ENCODE measurements at regions not wholly inside any gene's neighbourhood (a gene's known extent, or its start where the extent isn't known, plus 50 kb on each side); places are given as distances from the start of the nearest gene placed in this dataset.
"Not testable (repeated sequence)": the region's sequence is repeated elsewhere in the genome, so short reads cannot be mapped to it uniquely, and the experiment has no call there.

DNA sequence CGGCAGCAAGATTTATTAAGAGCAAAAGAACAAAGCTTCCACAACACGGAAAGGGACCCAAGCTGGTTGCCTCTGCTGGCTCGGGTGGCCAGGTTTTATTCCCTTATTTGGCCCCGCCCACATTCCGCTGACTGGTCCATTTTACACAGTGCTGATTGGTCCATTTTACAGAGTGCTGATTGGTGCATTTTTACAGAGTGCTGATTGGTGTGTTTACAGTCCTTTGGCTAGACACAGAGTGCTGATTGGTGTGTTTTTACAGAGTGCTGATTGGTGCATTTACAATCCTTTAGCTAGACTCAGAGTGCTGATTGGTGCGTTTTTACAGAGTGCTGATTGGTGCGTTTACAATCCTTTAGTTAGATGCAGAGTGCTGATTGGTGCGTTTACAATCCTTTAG lies 358.4 kb upstream of the PDE3A start:
- H3K9me3 ChIP-seq (replicated peaks); H3K4me3 ChIP-seq; H3K27ac ChIP-seq; DNase-seq; H3K27me3 ChIP-seq; H3K4me1 ChIP-seq; H3K36me3 ChIP-seq: not testable (repeated sequence)

DNA sequence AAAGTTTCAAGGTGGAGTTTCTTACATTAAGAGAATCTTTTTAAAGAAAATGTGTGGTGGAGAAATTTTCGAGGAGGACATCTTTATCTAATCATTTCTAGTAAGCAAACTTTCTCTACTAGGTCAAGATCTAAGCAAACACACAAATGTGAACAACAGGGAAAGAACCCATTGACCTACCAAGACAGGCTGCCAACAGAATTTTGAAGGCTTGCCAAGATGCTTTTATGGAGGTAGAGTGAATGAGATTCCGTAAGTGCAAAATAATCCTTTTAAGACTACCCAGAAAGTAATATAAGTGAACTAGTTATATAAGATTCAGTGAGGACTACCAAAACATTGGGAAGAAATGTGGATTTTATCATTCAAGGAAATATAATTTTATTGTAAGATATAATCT lies 357.1 kb upstream of the PDE3A start:
- DNase-seq, result no peak
- no peaks in the 10 kb centered on the region for H3K36me3 ChIP-seq
- no peak overlapping the region for H3K4me3 ChIP-seq
- H3K9me3 ChIP-seq (replicated peaks), result no peaks in the 10 kb centered on the region; the same call in 1 of the 2 replicates
- H3K27ac ChIP-seq, result no peak overlapping the region
- no peaks in the 10 kb centered on the region for H3K4me1 ChIP-seq
- H3K27me3 ChIP-seq, result no peaks in the 10 kb centered on the region

DNA sequence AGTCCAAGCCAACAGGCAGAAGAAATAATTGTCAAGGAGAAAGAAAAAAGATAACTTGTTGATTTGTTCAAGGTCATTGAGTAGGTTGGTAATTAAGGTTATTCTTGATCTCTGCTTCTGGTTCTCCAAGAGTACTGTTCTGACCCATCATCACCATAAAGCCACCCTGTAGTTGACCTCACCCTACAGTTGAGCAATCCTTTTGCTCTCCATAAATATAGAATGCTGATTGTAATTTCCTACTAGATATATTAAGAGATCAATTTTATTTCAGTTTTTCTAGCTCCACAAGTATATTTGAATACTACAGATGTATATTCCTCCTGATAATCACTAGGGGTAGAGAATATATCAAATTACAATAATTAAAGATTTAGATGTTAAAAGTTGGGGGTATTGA lies 350.5 kb upstream of the PDE3A start:
- DNase-seq, result no peak
- H3K4me1 ChIP-seq, result 0 out of 2 replicates have a peak, but pooled peaks cover 2% of the 10 kb centered on the region
- H3K27ac ChIP-seq, result no peak overlapping the region
- H3K4me3 ChIP-seq, result no peak overlapping the region
- H3K27me3 ChIP-seq, result no peaks in the 10 kb centered on the region
- no peaks in the 10 kb centered on the region for H3K9me3 ChIP-seq (replicated peaks)
- H3K36me3 ChIP-seq, result no peaks in the 10 kb centered on the region

DNA sequence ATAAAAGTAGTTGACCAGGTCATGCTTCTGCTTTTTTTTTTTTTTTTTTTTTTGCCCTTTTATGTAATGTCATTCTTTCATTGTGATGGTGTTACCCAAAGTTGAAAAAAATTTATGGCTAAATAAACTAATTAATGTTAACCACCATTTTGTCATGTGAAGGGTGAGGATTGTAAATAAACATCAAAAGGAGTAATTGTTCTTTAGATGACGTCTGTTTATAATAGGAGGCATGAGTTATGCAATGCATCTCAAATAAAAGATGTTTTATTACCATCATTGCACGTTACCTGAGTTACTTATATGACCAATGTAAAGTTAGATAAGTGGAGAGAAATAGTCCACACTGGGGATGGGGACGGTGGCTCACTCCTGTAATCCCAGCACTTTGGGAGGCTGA lies 349.9 kb upstream of the PDE3A start:
- no peaks in the 10 kb centered on the region for H3K9me3 ChIP-seq (replicated peaks)
- H3K27me3 ChIP-seq, result no peaks in the 10 kb centered on the region
- no peak overlapping the region for H3K27ac ChIP-seq
- H3K4me3 ChIP-seq, result no peak overlapping the region
- H3K36me3 ChIP-seq, result no peaks in the 10 kb centered on the region
- DNase-seq, result no peak
- 0 out of 2 replicates have a peak, but pooled peaks cover 2% of the 10 kb centered on the region for H3K4me1 ChIP-seq

DNA sequence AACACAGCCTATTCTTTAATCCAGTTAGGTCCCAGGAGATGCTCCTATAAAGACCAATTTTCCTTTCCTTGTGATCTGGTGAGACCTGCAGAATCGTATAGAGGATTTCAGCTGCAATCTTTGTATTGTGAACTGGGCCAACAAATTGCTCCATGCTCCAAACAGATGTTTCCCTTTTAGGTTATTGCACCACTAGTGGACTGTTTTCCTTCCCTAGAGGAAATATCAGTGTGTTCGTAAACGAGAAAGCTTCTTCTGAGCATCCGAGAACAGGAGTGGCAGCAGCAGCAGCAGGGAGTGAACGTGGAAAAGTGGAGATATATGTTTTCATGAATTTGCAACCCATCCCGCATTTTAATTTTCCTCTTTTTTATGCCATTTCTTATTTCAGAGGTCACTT lies 344.1 kb upstream of the PDE3A start:
- DNase-seq, result no peak

DNA sequence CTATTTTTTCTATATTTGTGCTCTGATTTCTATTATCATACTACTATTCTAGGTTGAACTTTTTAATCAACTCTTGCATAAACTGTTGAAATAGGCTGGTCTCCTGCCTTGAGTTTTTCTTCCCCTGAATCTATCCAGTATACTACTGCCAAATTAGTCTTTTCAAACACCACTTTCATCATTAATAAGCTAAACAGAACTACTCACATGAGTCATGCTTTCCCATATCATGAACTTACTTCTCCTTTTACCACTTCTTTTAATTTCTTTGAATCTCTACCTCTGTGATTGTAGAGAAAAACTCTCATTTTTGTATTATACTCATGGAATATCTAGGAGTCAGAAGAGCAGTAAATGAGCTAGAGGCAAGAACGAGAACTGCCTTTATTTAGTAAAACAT lies 340.3 kb upstream of the PDE3A start:
- DNase-seq, result no peak
- Histone ChIP-seq H3K4me3 (no peak overlapping the region), H3K27me3 (no peaks in the 10 kb centered on the region), H3K9me3 (replicated peaks) (no peaks in the 10 kb centered on the region), H3K4me1 (peaks cover 15% of the 10 kb centered on the region), H3K36me3 (no peaks in the 10 kb centered on the region), H3K27ac (no peak overlapping the region)

More for the DNA sequence above, 344.1 kb upstream of the PDE3A start:
- Histone ChIP-seq H3K4me1 (no peaks in the 10 kb centered on the region), H3K27ac (no peak overlapping the region), H3K36me3 (no peaks in the 10 kb centered on the region), H3K27me3 (no peaks in the 10 kb centered on the region), H3K9me3 (replicated peaks) (no peaks in the 10 kb centered on the region), H3K4me3 (no peak overlapping the region)

DNA sequence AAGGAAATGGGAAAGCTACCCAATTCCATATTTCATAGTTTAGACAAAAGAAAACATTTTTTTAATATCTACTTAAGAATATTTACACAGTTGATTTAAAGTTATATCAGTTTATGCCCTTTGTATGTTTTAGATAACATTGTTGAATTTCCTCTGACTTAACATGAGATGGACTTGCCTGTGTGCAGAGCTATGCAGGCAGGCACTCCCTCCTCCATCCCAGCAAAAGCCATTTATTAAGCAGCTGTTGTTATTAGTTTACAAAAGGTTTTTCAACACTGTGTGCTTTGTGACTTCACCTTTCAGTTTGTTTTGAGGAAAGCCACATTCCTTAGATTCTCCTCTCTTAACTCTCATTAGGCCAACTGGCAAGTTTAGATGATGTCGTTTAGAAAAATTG lies 337.5 kb upstream of the PDE3A start:
- Histone ChIP-seq H3K27me3 (no peaks in the 10 kb centered on the region), H3K9me3 (replicated peaks) (no peaks in the 10 kb centered on the region), H3K27ac (peak overlapping the region; percentile 73), H3K4me1 (peaks cover 15% of the 10 kb centered on the region), H3K36me3 (no peaks in the 10 kb centered on the region), H3K4me3 (no peak overlapping the region)
- DNase-seq, result peak; percentile 55 to 70

DNA sequence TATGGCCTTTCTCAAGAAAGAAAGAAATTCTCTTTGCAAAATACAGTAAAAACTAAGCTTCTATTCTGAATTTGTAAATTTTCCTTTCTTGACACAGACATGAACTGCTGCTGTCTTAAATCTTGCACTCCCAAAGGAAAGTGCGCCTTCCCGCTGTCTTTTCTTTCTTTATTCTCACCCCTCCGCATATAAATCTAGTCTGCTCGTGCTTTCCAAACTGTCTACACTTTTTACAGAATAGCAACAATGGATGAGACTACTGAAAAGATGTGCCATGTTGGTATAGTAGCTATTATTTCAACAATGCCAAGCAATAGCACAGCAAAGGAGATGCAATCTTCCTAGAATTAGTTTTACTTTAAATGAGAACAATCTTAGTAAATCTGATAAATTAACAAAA lies 328.8 kb upstream of the PDE3A start:
- no peak overlapping the region for H3K4me3 ChIP-seq
- H3K27ac ChIP-seq, result no peak overlapping the region
- H3K9me3 ChIP-seq (replicated peaks), result no peaks in the 10 kb centered on the region
- no peak for DNase-seq
- no peaks in the 10 kb centered on the region for H3K36me3 ChIP-seq
- H3K4me1 ChIP-seq, result peaks cover 8% of the 10 kb centered on the region
- no peaks in the 10 kb centered on the region for H3K27me3 ChIP-seq

DNA sequence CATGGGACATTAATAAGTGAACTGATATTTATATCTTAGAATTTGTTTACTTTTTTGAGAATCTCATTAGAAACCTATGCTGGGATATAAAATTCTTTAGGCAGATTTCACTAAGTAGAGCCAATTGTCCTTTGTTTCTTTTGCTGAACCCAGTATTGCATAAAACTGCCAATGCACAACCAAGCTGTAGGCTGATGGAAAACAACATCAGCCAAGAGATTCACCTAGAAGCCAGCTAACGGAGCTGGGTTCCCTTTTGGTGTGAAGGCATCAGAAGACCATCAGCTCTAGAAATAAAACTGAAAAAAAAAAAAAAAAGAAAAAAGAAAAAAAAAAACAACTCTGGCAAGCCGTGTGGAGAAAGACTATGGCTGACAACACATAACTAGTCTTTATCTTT lies 328.2 kb upstream of the PDE3A start:
- DNase-seq, result no peak
- Histone ChIP-seq H3K4me1 (peaks cover 8% of the 10 kb centered on the region), H3K4me3 (no peak overlapping the region), H3K27ac (peak overlapping the region; percentile 29; the same call in 1 of the 2 replicates), H3K36me3 (no peaks in the 10 kb centered on the region), H3K9me3 (replicated peaks) (no peaks in the 10 kb centered on the region), H3K27me3 (no peaks in the 10 kb centered on the region)

DNA sequence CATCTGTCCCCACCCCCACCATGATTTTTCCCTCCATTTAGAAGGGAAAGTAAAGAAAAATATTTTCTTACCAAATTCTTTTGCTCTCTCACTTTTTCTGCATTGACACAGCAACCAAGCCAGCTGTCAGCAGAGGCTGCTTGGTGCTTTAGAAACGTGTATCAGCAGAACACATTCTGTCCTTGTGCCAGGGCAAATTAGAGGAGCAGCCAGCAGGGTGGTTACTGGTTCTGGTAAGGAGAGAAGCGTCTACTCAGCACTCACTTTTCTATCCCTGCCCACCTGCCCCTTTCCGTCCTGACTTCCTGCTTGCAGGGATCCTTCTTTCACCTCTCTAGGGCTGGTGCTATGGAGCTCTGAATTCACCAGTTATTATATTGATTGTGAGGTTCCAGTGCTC lies 327.5 kb upstream of the PDE3A start:
- no peak overlapping the region for H3K4me3 ChIP-seq
- peak; percentile 74 to 80 for DNase-seq
- H3K4me1 ChIP-seq, result peaks cover 8% of the 10 kb centered on the region
- H3K27me3 ChIP-seq, result no peaks in the 10 kb centered on the region
- no peaks in the 10 kb centered on the region for H3K9me3 ChIP-seq (replicated peaks)
- H3K36me3 ChIP-seq, result no peaks in the 10 kb centered on the region
- peak overlapping the region; percentile 29 for H3K27ac ChIP-seq

DNA sequence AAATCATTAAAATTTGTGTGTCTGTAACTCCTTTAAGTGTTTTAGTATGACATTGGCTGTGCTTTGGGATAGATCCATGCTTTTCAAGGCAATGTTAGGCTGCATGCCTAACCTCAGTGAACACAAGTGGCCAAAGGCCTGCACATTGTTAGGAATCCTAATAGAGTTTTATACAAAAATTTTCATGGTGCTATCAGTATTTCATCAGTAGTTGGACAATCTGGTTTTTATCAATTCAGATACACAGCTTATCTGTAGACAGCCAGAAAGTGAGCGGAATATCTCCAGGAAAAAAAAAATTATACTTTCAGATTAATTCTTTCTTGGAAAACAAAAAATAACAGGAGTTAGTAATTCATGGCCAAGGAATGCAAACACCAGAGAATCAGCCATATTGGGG lies 324.0 kb upstream of the PDE3A start:
- H3K36me3 ChIP-seq, result no peaks in the 10 kb centered on the region
- no peak for DNase-seq
- no peaks in the 10 kb centered on the region for H3K9me3 ChIP-seq (replicated peaks)
- peaks cover 8% of the 10 kb centered on the region for H3K4me1 ChIP-seq
- H3K27ac ChIP-seq, result no peak overlapping the region
- H3K4me3 ChIP-seq, result no peak overlapping the region
- no peaks in the 10 kb centered on the region for H3K27me3 ChIP-seq

DNA sequence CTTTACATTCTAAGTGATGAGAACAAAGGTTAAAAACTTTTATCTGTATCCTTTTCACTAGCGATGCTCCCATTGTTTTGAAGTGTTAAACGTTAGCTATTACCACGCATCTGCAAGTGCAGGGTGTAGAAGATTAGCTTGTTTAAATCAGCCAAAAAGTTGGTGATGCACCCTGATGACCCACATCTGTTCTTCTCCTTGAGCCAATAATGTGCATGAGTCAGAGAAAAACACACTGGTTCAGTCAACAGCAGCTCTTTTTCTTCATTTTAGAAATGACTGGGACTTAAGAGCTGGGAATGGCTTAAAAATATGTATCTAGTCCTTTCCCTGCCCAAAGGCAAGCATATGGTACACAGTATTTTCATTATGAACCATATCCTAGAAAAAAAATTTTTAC lies 323.5 kb upstream of the PDE3A start:
- Histone ChIP-seq H3K27ac (no peak overlapping the region), H3K27me3 (no peaks in the 10 kb centered on the region), H3K4me1 (peaks cover 8% of the 10 kb centered on the region), H3K36me3 (no peaks in the 10 kb centered on the region), H3K9me3 (replicated peaks) (no peaks in the 10 kb centered on the region), H3K4me3 (no peak overlapping the region)
- peak in 1 of 2 experiments; percentile 5 for DNase-seq

DNA sequence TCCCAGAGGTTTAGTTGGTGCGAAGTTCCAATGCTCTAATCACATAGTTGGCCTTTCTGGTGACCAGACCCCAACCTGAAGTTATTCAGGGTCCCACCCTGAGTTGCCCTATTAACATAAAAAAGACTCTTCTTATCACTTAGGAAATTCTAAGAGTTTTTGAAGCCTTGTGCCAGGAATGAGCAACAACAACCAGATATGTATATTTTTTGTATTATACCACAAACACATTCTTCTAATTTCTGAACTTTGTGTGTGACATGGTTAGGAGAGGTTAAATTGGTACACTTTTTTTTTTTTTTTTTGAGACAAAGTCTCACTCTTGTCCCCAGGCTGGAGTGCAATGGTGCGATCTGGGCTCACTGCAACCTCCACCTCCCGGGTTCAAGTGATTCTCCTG lies 320.4 kb upstream of the PDE3A start:
- H3K36me3 ChIP-seq, result no peaks in the 10 kb centered on the region
- no peak overlapping the region for H3K4me3 ChIP-seq
- no peak for DNase-seq
- H3K4me1 ChIP-seq, result no peaks in the 10 kb centered on the region
- H3K27me3 ChIP-seq, result no peaks in the 10 kb centered on the region
- H3K9me3 ChIP-seq (replicated peaks), result no peaks in the 10 kb centered on the region
- H3K27ac ChIP-seq, result no peak overlapping the region

DNA sequence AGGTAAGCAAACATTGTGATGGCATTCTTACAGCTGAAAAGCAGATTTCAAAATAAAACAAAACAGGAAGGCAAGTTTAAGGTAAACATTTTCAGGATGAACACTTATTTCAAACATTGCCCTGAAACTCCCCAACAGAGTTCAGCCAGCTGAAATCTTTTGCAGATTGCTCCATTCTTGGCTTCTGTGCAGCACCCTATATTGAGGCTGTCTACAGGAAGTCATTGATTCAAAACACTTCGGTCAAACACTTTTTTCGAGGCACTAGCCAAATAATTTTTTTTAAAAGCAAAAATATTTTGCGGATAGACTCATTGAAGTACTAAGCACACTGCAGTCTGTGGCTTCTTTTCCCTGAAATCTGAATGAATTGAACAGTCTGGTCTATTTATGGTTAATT lies 318.1 kb upstream of the PDE3A start:
- no peak for DNase-seq

DNA sequence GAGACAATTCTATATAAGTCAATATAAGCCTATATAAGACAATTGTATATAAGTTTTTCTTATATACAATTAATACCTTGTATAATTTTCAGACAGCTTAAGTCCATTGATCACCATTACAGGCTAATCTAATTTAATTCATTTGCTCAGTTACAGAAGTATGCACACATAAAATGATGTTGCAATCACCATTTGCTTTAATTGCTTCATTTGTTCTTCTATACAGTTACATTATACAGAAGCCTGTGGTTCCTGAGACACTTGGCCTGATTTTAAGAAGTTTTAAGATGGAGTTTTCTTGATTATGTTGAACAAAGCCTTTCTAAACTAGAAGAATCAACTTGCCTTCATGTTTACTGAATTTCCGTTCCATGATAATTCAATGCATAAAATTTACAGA lies 314.6 kb upstream of the PDE3A start:
- no peak for DNase-seq
- Histone ChIP-seq H3K9me3 (replicated peaks) (no peaks in the 10 kb centered on the region; the same call in 1 of the 2 replicates), H3K27me3 (no peaks in the 10 kb centered on the region), H3K36me3 (no peaks in the 10 kb centered on the region), H3K27ac (no peak overlapping the region), H3K4me1 (no peaks in the 10 kb centered on the region), H3K4me3 (no peak overlapping the region)

More for the DNA sequence above, 318.1 kb upstream of the PDE3A start:
- no peaks in the 10 kb centered on the region for H3K9me3 ChIP-seq (replicated peaks)
- no peak overlapping the region for H3K27ac ChIP-seq
- no peaks in the 10 kb centered on the region for H3K27me3 ChIP-seq
- no peaks in the 10 kb centered on the region for H3K4me1 ChIP-seq
- no peak overlapping the region for H3K4me3 ChIP-seq
- H3K36me3 ChIP-seq, result no peaks in the 10 kb centered on the region

DNA sequence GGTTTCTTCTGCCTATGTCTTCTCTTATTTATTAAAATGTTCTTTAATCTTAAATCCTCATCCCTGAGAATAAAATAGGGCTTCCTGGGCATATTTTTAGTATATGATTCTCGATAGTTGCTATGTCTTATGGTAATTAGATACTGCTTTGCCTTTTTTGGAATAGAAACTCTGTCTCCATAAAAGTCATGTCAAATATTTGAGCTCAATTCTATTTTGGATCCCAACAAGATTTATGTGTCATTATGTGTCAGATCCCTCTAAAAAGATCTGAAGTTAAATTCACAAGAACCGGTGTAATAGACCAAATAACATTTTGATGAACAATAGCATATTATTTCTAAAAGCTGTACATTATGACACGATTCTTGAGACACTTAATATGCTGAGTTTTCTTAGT lies 312.5 kb upstream of the PDE3A start:
- Histone ChIP-seq H3K27ac (no peak overlapping the region), H3K4me1 (no peaks in the 10 kb centered on the region), H3K27me3 (no peaks in the 10 kb centered on the region), H3K9me3 (replicated peaks) (no peaks in the 10 kb centered on the region; the same call in 1 of the 2 replicates), H3K36me3 (no peaks in the 10 kb centered on the region), H3K4me3 (no peak overlapping the region)
- DNase-seq, result no peak
